BLaER1 (cell line): ENCODE measurements at regions not wholly inside any gene's neighbourhood (a gene's known extent, or its start where the extent isn't known, plus 50 kb on each side); places are given as distances from the start of the nearest gene placed in this dataset.

Experiments used
- H3K27ac ChIP-seq: shearing (Covaris generic); formaldehyde crosslinking; 2 replicates; pipeline ENCODE4 v1.8.1; 2022
- H3K27me3 ChIP-seq: shearing (Covaris generic); formaldehyde crosslinking; 2 replicates; pipeline ENCODE4 v1.8.1; 2022
- H3K36me3 ChIP-seq: shearing (Covaris generic); formaldehyde crosslinking; 2 replicates; pipeline ENCODE4 v1.8.1; 2022
- H3K4me1 ChIP-seq: shearing (Covaris generic); formaldehyde crosslinking; 2 replicates; pipeline ENCODE4 v1.8.1; 2022
- H3K4me2 ChIP-seq: shearing (Covaris generic); formaldehyde crosslinking; 2 replicates; pipeline ENCODE4 v1.8.1; 2022
- H3K4me3 ChIP-seq: shearing (Covaris generic); formaldehyde crosslinking; 2 replicates; pipeline ENCODE4 v1.8.1; 2022
- H3K9ac ChIP-seq: shearing (Covaris generic); formaldehyde crosslinking; 2 replicates; pipeline ENCODE4 v1.8.1; 2022
- H3K9me3 ChIP-seq: shearing (Covaris generic); formaldehyde crosslinking; 2 replicates; pipeline ENCODE4 v1.8.1; 2022
- H4K20me1 ChIP-seq: shearing (Covaris generic); formaldehyde crosslinking; 2 replicates; pipeline ENCODE4 v1.8.1; 2022
- Cebpa-rat ChIP-seq: shearing (Covaris generic); IDR thresholded peaks from 2 replicates; pipeline ENCODE4 v1.8.1; 2022

DNA sequence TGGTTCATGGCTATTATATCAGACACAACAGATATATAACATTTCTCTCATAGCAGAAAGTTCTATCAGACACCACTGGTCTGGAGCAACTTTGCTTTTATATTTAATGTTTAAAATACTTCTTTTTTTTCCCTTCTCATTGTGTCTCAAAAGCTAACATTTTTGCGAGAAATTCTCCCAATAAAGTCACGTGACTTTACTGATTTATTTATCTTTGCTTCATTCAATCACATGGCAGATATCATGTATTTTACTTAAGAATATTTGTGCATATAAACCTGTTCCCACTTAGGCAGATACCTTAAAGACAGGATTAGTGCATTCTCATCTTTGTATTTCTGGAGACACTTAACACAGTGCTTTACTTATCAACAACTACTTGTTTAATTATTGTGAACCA, 1093.1 kb upstream of the LRRN3 start:
- H4K20me1 ChIP-seq = no peaks in the 10 kb centered on the region
- no peak overlapping the region for H3K4me2 ChIP-seq
- no peaks in the 10 kb centered on the region for H3K4me1 ChIP-seq
- no peaks in the 10 kb centered on the region for H3K9me3 ChIP-seq
- H3K36me3 ChIP-seq = no peaks in the 10 kb centered on the region
- no peak overlapping the region for H3K4me3 ChIP-seq
- no peak for TF ChIP-seq Cebpa-rat
- no peak overlapping the region for H3K27ac ChIP-seq
- H3K27me3 ChIP-seq = no peaks in the 10 kb centered on the region
- H3K9ac ChIP-seq = no peak overlapping the region

DNA sequence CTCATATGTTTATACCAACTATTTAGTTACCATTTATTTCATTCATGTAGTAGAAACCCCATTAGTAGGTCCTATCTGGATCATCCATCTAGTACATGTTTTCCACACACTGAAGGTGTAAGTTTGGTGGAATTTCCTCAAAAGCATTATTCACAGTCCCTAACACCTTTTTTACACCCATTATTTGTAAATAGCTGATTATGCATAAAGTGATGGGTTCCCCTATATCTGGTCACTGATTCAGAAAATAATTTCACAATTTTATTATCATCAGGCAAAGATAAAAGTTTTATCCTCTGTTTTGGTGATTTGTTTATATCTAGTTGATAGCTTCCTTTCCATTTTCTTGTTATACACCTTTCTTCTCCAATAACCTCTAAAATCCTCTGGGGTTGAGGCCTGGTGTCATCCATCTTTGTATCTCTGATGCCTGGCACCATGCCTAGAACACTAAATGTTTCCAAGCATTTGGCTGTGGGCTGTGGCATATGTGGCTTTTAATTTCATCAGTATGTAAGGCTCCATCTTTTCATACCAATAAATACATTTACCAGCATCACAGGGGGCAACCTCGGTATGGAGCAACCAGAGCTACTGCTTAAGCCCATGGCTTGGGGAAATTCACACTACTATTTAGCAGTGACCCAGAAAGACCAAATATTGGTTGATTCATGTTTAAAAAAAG, 1089.5 kb upstream of the LRRN3 start:
- TF ChIP-seq Cebpa-rat = no peak
- H3K4me1 ChIP-seq = no peaks in the 10 kb centered on the region
- no peak overlapping the region for H3K4me2 ChIP-seq
- no peak overlapping the region for H3K4me3 ChIP-seq
- no peaks in the 10 kb centered on the region for H4K20me1 ChIP-seq
- no peaks in the 10 kb centered on the region for H3K36me3 ChIP-seq
- H3K9me3 ChIP-seq = no peaks in the 10 kb centered on the region
- H3K27me3 ChIP-seq = no peaks in the 10 kb centered on the region
- H3K9ac ChIP-seq = no peak overlapping the region
- no peak overlapping the region for H3K27ac ChIP-seq

DNA sequence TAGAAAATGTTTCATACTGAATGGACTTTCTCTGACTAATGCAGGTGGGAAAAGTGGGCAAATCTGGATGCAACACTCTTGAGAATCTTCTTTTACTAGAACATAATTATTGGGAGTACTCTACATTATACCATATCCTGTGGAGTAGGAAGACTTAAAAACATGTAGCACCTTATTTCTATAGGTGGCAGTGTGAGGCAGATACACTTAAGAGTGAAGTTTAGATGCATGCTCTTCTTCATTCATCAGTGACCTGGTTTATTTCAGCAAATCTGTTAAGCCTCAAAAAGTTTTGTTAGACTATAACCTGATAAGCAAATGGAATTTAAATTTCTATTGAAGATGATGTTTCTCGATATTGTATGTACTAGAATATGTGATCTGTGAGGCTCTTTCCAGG, 1087.1 kb upstream of the LRRN3 start:
- Histone ChIP-seq H3K4me3 (no peak overlapping the region), H3K36me3 (no peaks in the 10 kb centered on the region), H3K27me3 (no peaks in the 10 kb centered on the region), H3K9ac (no peak overlapping the region), H4K20me1 (no peaks in the 10 kb centered on the region), H3K4me2 (no peak overlapping the region), H3K27ac (no peak overlapping the region), H3K4me1 (no peaks in the 10 kb centered on the region), H3K9me3 (no peaks in the 10 kb centered on the region)
- TF ChIP-seq Cebpa-rat = no peak

DNA sequence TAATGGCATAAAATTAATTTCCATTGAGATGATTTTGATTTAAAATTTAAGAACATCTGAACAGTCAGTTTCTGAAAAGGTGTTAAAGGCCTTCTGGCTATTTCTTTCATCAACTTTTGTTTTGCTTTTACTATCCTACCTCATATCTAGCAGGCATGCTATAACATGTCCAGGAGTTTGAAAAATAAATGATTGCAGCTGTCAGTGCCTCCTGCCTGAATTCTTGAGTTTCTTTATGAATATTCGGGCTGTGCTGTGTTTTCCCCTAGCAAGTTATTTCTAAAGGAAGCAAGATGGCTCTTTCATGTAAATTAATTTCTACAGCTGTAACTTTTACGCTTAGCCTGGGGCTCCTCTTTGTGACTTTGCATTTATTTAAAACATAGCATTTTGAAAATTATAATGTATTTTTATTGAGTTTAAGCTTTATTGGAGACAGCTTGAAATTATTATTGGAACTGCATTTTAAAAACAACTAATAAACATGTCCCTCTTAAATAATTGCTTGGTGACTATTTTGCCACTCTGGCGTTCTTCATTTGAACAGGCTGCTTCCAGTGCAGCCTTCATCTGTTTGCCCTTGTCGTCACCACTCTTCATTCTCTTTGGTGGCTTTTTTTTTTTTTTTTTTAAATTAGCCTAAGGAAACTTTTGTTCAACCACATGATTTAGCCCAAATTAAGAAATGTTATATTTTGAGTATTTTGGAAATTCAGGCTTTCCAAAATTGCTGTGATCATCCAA, 1083.4 kb upstream of the LRRN3 start:
- Histone ChIP-seq H3K9ac (no peak overlapping the region), H3K4me1 (no peaks in the 10 kb centered on the region), H3K4me2 (no peak overlapping the region), H3K27ac (no peak overlapping the region), H3K36me3 (no peaks in the 10 kb centered on the region), H3K27me3 (no peaks in the 10 kb centered on the region), H4K20me1 (no peaks in the 10 kb centered on the region), H3K9me3 (no peaks in the 10 kb centered on the region), H3K4me3 (no peak overlapping the region)
- no peak for TF ChIP-seq Cebpa-rat

DNA sequence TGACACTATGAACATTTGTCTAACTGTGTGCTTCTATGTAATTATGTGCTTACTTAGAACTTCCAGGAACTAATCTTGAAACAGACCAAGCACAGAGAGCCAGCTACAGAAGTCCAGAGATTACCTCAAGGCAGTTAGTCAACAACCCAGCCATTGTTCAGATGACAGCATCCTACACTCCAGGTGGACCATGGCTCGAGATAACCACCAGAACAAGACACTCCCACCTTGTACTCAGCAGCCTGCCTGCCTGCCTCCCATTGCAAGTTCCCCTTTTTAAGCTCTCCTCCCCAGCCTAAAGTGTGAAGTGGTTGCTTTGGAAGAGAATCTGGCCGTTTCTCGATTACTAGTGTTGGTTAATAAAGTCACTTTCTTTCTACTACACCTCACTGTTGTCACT, 1080.6 kb upstream of the LRRN3 start:
- Histone ChIP-seq H3K4me1 (no peaks in the 10 kb centered on the region), H3K27me3 (no peaks in the 10 kb centered on the region)
- no peak for TF ChIP-seq Cebpa-rat

DNA sequence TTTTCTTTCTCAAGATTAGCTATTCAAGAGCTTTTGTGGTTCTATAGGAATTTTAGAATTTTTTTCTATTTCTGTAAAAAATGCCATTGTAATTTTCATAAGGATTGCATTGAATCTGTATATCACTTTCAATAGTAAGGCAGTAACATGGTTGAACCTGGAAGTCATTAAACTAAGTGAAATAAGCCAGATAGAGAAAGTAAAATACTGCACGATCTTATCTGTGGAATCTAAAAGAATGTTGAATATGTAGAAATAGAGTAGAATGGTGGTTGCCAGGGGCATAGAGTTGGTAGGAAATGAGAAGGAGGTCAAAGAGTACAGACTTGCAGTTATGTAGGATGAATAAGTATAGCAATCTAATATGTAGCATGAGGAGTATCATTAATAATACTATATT, 1073.5 kb upstream of the LRRN3 start:
- Histone ChIP-seq H3K4me2 (no peak overlapping the region), H3K9ac (no peak overlapping the region), H3K27ac (no peak overlapping the region), H3K9me3 (no peaks in the 10 kb centered on the region), H3K36me3 (no peaks in the 10 kb centered on the region), H4K20me1 (no peaks in the 10 kb centered on the region), H3K4me3 (no peak overlapping the region), H3K4me1 (no peaks in the 10 kb centered on the region), H3K27me3 (no peaks in the 10 kb centered on the region)
- TF ChIP-seq Cebpa-rat = no peak

More for the DNA sequence above, 1080.6 kb upstream of the LRRN3 start:
- H3K36me3 ChIP-seq = no peaks in the 10 kb centered on the region
- no peak overlapping the region for H3K4me2 ChIP-seq
- H3K27ac ChIP-seq = no peak overlapping the region
- H3K9me3 ChIP-seq = no peaks in the 10 kb centered on the region
- H3K9ac ChIP-seq = no peak overlapping the region
- H4K20me1 ChIP-seq = no peaks in the 10 kb centered on the region
- no peak overlapping the region for H3K4me3 ChIP-seq

DNA sequence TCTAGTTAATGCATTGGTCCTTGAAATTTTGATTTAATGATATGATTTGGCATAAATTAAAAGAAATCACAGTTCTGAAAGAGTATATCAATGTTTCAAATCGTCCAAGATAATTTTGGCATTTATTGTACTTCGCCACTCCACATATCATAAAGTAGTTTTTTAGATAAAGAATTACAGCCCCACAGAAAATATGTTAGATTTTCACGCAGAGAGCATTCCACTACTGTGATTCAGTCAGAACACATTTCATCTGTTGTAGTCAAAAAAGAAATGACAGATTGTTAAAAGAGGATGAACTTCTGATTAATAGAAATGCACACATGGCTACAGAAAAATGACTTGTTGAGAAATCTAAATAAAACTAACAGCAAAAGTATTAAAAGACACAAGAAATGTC, 1063.5 kb upstream of the LRRN3 start:
- no peaks in the 10 kb centered on the region for H3K36me3 ChIP-seq

DNA sequence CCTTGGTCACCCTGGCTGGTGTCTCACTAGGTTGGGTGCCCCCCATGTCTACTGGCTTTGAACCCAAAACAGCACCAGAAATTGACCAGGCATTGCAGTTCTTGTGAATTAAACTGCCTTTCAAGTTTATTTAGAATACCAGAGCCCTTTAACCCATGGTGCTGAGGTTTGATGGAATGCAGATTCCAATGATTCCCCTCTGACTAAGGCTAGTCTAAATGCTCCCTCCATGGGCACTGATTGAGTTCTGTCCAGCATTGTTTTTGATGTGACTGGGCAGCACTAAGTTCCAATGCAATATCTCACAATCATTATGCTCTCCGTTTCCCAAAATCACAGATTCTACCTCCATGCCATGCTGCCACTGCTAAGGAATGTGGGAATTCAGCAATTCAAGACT, 1047.4 kb upstream of the LRRN3 start:
- no peaks in the 10 kb centered on the region for H4K20me1 ChIP-seq
- no peaks in the 10 kb centered on the region for H3K36me3 ChIP-seq
- no peak overlapping the region for H3K9ac ChIP-seq
- H3K27ac ChIP-seq = no peak overlapping the region
- H3K27me3 ChIP-seq = no peaks in the 10 kb centered on the region
- H3K4me2 ChIP-seq = no peak overlapping the region
- no peaks in the 10 kb centered on the region for H3K9me3 ChIP-seq
- no peaks in the 10 kb centered on the region for H3K4me1 ChIP-seq
- H3K4me3 ChIP-seq = no peak overlapping the region
- no peak for TF ChIP-seq Cebpa-rat

More for the DNA sequence above, 1063.5 kb upstream of the LRRN3 start:
- H4K20me1 ChIP-seq = no peaks in the 10 kb centered on the region
- no peak overlapping the region for H3K4me2 ChIP-seq
- no peaks in the 10 kb centered on the region for H3K27me3 ChIP-seq
- H3K4me1 ChIP-seq = no peaks in the 10 kb centered on the region
- TF ChIP-seq Cebpa-rat = no peak
- no peaks in the 10 kb centered on the region for H3K9me3 ChIP-seq
- no peak overlapping the region for H3K4me3 ChIP-seq
- H3K9ac ChIP-seq = no peak overlapping the region
- no peak overlapping the region for H3K27ac ChIP-seq

DNA sequence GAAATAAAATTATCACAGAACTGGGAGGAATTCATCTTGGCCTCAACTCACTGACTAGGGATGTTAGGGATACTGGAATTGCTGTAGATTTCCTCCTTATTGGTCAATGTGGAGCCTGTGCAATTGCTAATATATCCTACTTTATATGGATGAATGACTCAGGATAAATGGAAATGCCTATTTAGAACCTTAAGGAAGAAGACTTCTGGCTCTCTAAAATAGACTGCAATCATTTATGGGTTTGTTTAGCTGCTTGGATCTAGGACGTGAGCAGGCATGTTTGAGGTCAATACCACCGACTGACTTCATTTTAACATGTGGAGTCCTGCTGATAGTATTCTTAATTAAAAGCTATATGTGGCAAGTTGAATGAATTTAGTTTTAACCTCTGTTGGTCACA, 1040.1 kb upstream of the LRRN3 start:
- no peak for TF ChIP-seq Cebpa-rat
- no peak overlapping the region for H3K4me2 ChIP-seq
- H3K4me1 ChIP-seq = no peaks in the 10 kb centered on the region
- no peaks in the 10 kb centered on the region for H3K27me3 ChIP-seq
- H3K27ac ChIP-seq = no peak overlapping the region
- H4K20me1 ChIP-seq = no peaks in the 10 kb centered on the region
- no peaks in the 10 kb centered on the region for H3K9me3 ChIP-seq
- H3K36me3 ChIP-seq = no peaks in the 10 kb centered on the region
- H3K9ac ChIP-seq = no peak overlapping the region
- no peak overlapping the region for H3K4me3 ChIP-seq

DNA sequence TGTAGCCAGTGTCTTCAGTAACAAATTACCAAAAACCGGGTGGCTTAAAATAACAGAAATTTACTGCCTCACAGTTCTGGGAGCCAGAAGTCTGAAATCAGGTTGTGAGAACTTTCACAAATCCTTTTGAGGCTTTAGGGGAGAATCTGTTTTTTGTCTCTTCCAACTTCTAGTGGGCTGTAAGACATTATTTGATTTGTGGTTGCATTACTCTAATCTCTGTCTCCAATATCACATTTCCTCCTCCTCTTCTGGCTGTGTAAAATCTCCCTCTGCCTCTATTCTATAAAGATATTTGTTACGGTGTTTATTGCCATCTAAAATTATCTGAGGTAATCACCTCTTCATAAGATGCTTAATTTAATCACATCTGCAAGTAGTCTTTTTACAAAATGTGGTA, 1039.6 kb upstream of the LRRN3 start:
- no peaks in the 10 kb centered on the region for H3K9me3 ChIP-seq
- no peak overlapping the region for H3K9ac ChIP-seq
- H3K27ac ChIP-seq = no peak overlapping the region
- H4K20me1 ChIP-seq = no peaks in the 10 kb centered on the region
- no peak overlapping the region for H3K4me2 ChIP-seq
- no peak for TF ChIP-seq Cebpa-rat
- H3K4me3 ChIP-seq = no peak overlapping the region
- H3K4me1 ChIP-seq = no peaks in the 10 kb centered on the region
- no peaks in the 10 kb centered on the region for H3K36me3 ChIP-seq
- H3K27me3 ChIP-seq = no peaks in the 10 kb centered on the region

DNA sequence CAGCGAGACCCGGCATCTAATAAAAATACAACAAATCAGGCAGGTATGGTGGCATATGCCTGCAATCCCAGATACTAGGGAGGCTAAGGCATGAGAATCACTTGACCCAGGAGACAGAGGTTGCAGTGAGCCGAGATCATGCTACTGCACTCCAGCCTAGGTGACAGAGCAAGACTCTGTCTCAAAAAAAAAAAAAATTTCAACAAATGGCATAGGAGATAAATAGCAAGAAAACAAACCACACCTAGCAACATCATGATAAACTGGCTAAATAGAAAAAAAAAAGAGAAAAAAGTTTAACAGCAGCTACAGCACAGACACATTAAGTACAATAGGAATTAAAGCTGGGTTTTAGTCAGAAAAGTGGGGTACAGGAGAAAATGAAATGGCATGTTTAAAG, 1034.6 kb upstream of the LRRN3 start:
- Histone ChIP-seq H4K20me1 (no peaks in the 10 kb centered on the region), H3K4me3 (no peak overlapping the region), H3K4me2 (no peak overlapping the region), H3K9me3 (no peaks in the 10 kb centered on the region), H3K36me3 (no peaks in the 10 kb centered on the region), H3K4me1 (no peaks in the 10 kb centered on the region), H3K9ac (no peak overlapping the region), H3K27me3 (no peaks in the 10 kb centered on the region), H3K27ac (no peak overlapping the region)
- TF ChIP-seq Cebpa-rat = no peak
